Glutamatergic neuron (in vitro differentiated cells): ENCODE measurements at regions not wholly inside any gene's neighbourhood (a gene's known extent, or its start where the extent isn't known, plus 50 kb on each side); places are given as distances from the start of the nearest gene placed in this dataset.
"Not testable (repeated sequence)": the region's sequence is repeated elsewhere in the genome, so short reads cannot be mapped to it uniquely, and the experiment has no call there.

ENCODE experiments used
- DNase-seq: peaks from one replicate; pipeline ENCODE4 v3.0.0; 2022
- H3K27ac Mint-ChIP-seq: one replicate; pipeline ENCODE4 v1.8.0; 2020; ENCODE audit warnings: mild to moderate bottlenecking, mixed read lengths, inconsistent platforms; ENCODE audit not compliant: unreplicated experiment
- H3K27me3 Mint-ChIP-seq: one replicate; pipeline ENCODE4 v1.8.0; 2020; ENCODE audit warnings: mild to moderate bottlenecking, moderate library complexity, mixed read lengths, inconsistent platforms; ENCODE audit not compliant: unreplicated experiment
- H3K36me3 Mint-ChIP-seq: one replicate; pipeline ENCODE4 v1.8.0; 2020; ENCODE audit warnings: mild to moderate bottlenecking, mixed read lengths, inconsistent platforms; ENCODE audit not compliant: unreplicated experiment
- H3K4me1 Mint-ChIP-seq: one replicate; pipeline ENCODE4 v1.8.0; 2020; ENCODE audit warnings: mild to moderate bottlenecking, low read depth, mixed read lengths, inconsistent platforms; ENCODE audit not compliant: unreplicated experiment
- H3K4me3 Mint-ChIP-seq: one replicate; pipeline ENCODE4 v1.8.0; 2020; ENCODE audit warnings: mild to moderate bottlenecking, mixed read lengths, inconsistent platforms; ENCODE audit not compliant: unreplicated experiment
- H3K9me3 Mint-ChIP-seq: one replicate; pipeline ENCODE4 v1.8.0; 2020; ENCODE audit warnings: mild to moderate bottlenecking, moderate library complexity, mixed read lengths, inconsistent platforms; ENCODE audit not compliant: unreplicated experiment
- TF ChIP-seq, protein P1 (sequence below): fragments of 200-600 bp; sonication (generic); IDR thresholded peaks from one replicate; pipeline ENCODE4 v1.5.0; 2021; ENCODE audit not compliant: partially characterized antibody, unreplicated experiment

DNA sequence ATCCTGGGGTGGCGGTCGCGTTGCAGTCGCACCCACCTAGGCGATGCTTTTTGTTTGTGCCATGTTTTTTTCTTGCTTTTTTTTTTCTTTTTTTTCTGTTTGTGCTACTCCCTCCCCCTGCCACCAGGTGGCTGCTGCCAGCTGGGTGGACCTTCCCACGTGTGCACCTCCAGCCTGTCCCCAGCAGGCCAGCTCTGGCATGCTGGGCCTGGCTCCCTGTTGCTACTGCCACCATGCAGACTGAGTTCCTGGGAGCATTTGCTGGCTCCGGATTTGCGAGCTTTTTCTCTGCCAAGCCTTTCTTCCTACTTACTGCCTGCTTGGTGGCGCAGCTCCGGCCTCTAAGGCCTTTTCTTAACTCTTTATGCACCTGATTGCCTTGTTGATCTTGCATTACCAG lies 161.2 kb upstream of the WDFY3 start:
- Mint-ChIP-seq H3K9me3 (peaks cover 6% of the 10 kb centered on the region), H3K4me1 (peaks cover 27% of the 10 kb centered on the region), H3K27me3 (peaks cover 3% of the 10 kb centered on the region), H3K4me3 (no peak overlapping the region), H3K36me3 (no peaks in the 10 kb centered on the region), H3K27ac (peak overlapping the region; percentile 72)
- TF ChIP-seq, protein P1, sequence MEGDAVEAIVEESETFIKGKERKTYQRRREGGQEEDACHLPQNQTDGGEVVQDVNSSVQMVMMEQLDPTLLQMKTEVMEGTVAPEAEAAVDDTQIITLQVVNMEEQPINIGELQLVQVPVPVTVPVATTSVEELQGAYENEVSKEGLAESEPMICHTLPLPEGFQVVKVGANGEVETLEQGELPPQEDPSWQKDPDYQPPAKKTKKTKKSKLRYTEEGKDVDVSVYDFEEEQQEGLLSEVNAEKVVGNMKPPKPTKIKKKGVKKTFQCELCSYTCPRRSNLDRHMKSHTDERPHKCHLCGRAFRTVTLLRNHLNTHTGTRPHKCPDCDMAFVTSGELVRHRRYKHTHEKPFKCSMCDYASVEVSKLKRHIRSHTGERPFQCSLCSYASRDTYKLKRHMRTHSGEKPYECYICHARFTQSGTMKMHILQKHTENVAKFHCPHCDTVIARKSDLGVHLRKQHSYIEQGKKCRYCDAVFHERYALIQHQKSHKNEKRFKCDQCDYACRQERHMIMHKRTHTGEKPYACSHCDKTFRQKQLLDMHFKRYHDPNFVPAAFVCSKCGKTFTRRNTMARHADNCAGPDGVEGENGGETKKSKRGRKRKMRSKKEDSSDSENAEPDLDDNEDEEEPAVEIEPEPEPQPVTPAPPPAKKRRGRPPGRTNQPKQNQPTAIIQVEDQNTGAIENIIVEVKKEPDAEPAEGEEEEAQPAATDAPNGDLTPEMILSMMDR: peak; percentile 94
- DNase-seq: peak; percentile 56

DNA sequence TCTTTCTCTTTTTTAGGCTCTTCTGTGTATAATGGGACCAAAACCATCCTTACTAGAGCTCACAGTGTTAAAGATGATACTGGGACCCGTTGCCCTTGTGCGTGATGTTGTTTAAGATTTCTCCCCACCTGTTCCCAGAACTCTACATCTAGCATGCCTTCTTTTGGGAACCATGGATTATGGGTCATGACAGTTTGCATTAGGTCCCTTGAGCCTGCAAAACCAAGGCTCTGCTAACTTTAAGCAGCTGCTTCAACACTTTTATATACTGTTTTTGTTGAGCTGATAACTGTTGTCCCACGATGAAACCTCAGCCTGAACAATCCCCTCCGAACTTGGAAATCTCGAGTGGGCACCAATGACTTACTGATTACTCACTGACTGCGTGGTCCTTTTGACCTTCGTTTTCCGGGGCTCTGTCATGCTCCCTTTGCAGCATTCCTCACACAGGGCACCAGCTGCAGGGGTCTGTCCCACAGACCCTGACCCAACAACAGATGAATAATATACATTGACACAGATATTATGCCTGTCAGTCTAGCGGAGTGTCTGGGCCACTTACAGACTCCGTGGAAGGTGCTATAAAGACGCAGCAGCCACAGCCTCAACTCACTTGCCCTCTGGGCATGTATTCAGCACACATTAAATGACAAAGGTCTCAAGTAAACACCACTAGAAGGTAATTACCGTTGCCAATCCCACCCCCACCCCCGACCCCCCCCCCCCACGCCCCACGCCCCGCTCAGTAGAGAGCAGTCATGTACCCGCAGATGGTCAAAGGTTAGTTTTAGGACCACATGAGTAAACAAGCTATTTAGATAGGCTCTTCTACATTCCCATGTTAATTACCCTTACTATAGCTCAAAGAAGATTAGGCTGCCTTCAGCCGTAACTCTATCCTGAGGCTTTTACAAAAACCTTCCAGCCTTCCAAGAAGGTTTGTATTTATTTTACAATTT lies 162.0 kb upstream of the WDFY3 start:
- Mint-ChIP-seq H3K4me3 (no peak overlapping the region), H3K4me1 (peaks cover 27% of the 10 kb centered on the region), H3K27ac (peak overlapping the region; percentile 16), H3K9me3 (peaks cover 6% of the 10 kb centered on the region), H3K27me3 (peaks cover 3% of the 10 kb centered on the region), H3K36me3 (no peaks in the 10 kb centered on the region)
- DNase-seq: no peak
- TF ChIP-seq, protein P1: no peak

DNA sequence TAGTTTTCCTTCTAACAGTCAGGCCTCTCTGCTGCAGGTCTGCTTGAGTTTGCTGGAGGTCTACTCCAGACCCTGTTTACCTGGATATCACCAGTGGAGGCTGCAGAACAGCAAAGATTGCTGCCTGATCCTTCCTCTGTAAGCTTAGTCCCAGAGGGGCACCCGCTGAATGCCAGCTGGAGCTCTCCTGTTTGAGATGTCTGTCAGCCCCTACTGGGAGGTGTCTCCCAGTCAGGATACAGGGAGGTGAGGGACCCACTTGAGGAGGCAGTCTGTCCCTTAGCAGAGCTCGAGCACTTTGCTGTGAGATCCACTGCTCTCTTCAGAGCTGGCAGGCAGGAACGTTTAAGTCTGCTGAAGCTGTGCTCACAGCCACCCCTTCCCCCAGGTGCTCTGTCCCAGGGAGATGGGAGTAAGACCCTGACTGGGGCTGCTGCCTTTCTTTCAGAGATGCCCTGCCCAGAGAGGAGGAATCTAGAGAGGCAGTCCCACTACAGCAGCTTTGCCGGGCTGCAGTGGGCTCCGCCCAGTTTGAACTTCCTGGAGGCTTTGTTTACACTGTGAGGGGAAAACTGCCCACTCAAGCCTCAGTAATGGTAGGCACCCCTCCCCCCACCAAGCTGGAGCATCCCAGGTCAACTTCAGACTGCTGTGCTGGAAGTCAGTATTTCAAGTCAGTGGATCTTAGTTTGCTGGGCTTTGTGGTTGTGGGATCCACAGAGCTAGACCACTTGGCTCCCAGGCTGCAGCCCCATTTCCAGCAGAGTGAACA lies 163.1 kb upstream of the WDFY3 start:
- H3K27ac Mint-ChIP-seq, H3K27me3 Mint-ChIP-seq, H3K9me3 Mint-ChIP-seq, DNase-seq, H3K4me3 Mint-ChIP-seq, H3K36me3 Mint-ChIP-seq: not testable (repeated sequence)
- peaks cover 26% of the 10 kb centered on the region for H3K4me1 Mint-ChIP-seq

DNA sequence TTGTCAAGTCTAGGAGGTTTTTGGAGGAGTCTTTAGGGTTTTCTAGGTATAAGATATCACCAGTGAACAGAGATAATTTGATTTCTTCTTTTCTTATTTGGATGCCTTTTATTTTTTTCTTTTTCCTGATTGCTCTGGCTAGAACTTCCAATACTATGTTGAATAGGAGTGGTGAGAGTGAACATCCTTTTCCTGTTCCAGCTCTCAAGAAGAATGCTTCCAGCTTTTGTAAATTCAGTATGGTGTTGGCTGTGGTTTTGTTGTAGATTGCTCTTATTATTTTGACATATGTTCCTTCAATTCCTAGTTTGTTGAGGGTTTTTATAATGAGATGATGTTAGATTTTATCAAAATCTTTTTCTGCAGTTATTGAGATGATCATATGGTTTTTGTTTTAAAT lies 165.6 kb upstream of the WDFY3 start:
- H3K27ac Mint-ChIP-seq: no peak overlapping the region
- peaks cover 3% of the 10 kb centered on the region for H3K27me3 Mint-ChIP-seq
- TF ChIP-seq, protein P1: no peak
- H3K36me3 Mint-ChIP-seq: no peaks in the 10 kb centered on the region
- no peak for DNase-seq
- H3K4me1 Mint-ChIP-seq: peaks cover 14% of the 10 kb centered on the region
- peaks cover 5% of the 10 kb centered on the region for H3K9me3 Mint-ChIP-seq
- no peak overlapping the region for H3K4me3 Mint-ChIP-seq

DNA sequence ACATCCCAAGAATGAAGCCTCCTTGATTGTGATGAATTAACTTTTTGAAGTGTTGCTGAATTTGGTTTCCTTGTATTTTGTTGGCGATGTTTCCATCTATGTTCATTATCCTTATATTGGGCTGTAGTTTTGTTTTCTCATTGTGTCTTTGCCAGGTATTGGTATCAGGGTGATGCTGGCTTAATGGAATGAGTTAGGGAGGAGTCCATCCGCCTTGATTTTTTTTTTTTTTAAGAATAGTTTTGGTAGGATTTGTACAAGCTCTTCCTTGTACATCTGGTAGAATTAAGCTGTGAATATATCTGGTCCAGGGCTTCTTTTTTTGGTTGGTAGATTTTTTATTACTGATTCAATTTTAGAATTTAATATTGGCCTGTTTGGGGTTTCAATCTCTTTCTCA lies 166.1 kb upstream of the WDFY3 start:
- Mint-ChIP-seq H3K36me3 (no peaks in the 10 kb centered on the region), H3K4me1 (peaks cover 11% of the 10 kb centered on the region), H3K9me3 (peaks cover 3% of the 10 kb centered on the region), H3K27me3 (peaks cover 3% of the 10 kb centered on the region), H3K4me3 (no peak overlapping the region), H3K27ac (no peak overlapping the region)
- DNase-seq: no peak
- TF ChIP-seq, protein P1: no peak

DNA sequence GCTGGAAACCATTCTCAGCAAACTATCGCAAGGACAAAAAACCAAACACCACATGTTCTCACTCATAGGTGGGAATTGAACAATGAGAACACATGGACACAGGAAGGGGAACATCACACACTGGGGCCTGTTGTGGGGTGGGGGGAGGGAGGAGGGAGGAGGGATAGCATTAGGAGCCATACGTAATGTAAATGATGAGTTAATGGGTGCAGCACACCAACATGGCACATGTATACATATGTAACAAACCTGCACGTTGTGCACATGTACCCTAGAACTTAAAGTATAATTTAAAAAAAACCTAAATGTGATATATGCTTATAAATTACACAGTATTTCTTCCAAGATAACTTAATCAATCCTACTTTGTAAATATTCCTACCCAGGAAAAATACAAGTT lies 173.3 kb upstream of the WDFY3 start:
- not testable (repeated sequence) for H3K4me3 Mint-ChIP-seq, H3K27ac Mint-ChIP-seq, H3K4me1 Mint-ChIP-seq, H3K27me3 Mint-ChIP-seq, H3K36me3 Mint-ChIP-seq, H3K9me3 Mint-ChIP-seq, DNase-seq
